Adrenal gland (tissue), 5 donors: ENCODE measurements at regions not wholly inside any gene's neighbourhood (a gene's known extent, or its start where the extent isn't known, plus 50 kb on each side); places are given as distances from the start of the nearest gene placed in this dataset.

Experiments
- CTCF ChIP-seq, 6 experiments: fragments of 450-650 bp in 4 of 6; fragments of 200-600 bp in 2 of 6; sonication (generic) in 1 of 6; IDR thresholded peaks; 1 replicate in 5 of 6; 2 replicates in 1 of 6; pipeline versions ENCODE4 v1.5.1 to v1.8.0; 2016 to 2021; ENCODE audit warnings: antibody characterized with exemption in 6 of 6, mild to moderate bottlenecking in 2 of 6, moderate library complexity in 1 of 6
- POLR2A ChIP-seq, 2 donors: fragments of 450-650 bp; IDR thresholded peaks; one replicate each; pipeline ENCODE4 v1.6.1; 2017; ENCODE audit warnings: antibody characterized with exemption in 2 of 2, mild to moderate bottlenecking in 2 of 2, moderate library complexity in 1 of 2
- donor health status: DM: no; HTN: no; CAD: no.

GRCh38 chr17:79469646-79470045 is 141.2 kb downstream of the RBFOX3 start:
- no peak for TF ChIP-seq CTCF (IDR thresholded peaks at IDR 0.05)
- no peak for TF ChIP-seq POLR2A (IDR thresholded peaks at IDR 0.05)
